CD8-positive, alpha-beta memory T cell (primary cell): ENCODE measurements at regions not wholly inside any gene's neighbourhood (a gene's known extent, or its start where the extent isn't known, plus 50 kb on each side); places are given as distances from the start of the nearest gene placed in this dataset.

Experiments
- CTCF ChIA-PET: fragments of 350-600 bp; sonication (Branson Sonifier 250); formaldehyde crosslinking; loops from one replicate; lab custom pipeline; 2021; ENCODE audit warnings: antibody characterized with exemption; lab: Charles Lee
- POLR2A ChIA-PET: fragments of 350-600 bp; sonication (Branson Sonifier 250); formaldehyde crosslinking; loops from one replicate; lab custom pipeline; 2021; ENCODE audit warnings: antibody characterized with exemption; lab: Charles Lee
- DNase-seq, 5 donors: peaks; one replicate each; pipeline versions ENCODE4 v3.0.0 to v3.0.0-alpha.2; 2020 to 2022; ENCODE audit warnings: mixed read lengths in 1 of 5
- H3K27ac ChIP-seq: one replicate; pipeline ENCODE4 v1.7.0; 2013; ENCODE audit warnings: low read depth, mild to moderate bottlenecking, low read length, moderate library complexity
- H3K27me3 ChIP-seq: 2 replicates; pipeline ENCODE4 v1.7.0; 2013; ENCODE audit warnings: low read length, mild to moderate bottlenecking; ENCODE audit not compliant: insufficient read depth, poor library complexity, severe bottlenecking
- H3K36me3 ChIP-seq: 2 replicates; pipeline ENCODE4 v1.7.0; 2013; ENCODE audit warnings: mild to moderate bottlenecking, low read length, moderate library complexity; ENCODE audit not compliant: insufficient read depth
- H3K4me1 ChIP-seq: 2 replicates; pipeline ENCODE4 v1.7.0; 2013; ENCODE audit warnings: mild to moderate bottlenecking, low read length, moderate library complexity; ENCODE audit not compliant: insufficient read depth
- H3K4me3 ChIP-seq: 2 replicates; pipeline ENCODE4 v1.7.0; 2013; ENCODE audit warnings: mild to moderate bottlenecking, low read length
- H3K9me3 ChIP-seq: 2 replicates; pipeline ENCODE4 v1.7.0; 2013; ENCODE audit warnings: mild to moderate bottlenecking, low read length
- H3K27ac Mint-ChIP-seq, 8 donors: one replicate each; pipeline ENCODE4 v1.8.0; 2020 to 2021; ENCODE audit warnings: mixed read lengths in 8 of 8, mild to moderate bottlenecking in 6 of 8, inconsistent platforms in 3 of 8, moderate library complexity in 3 of 8
- H3K27me3 Mint-ChIP-seq, 2 donors: one replicate each; pipeline ENCODE4 v1.8.0; 2020 to 2021; ENCODE audit warnings: mixed read lengths in 2 of 2, mild to moderate bottlenecking in 1 of 2, moderate library complexity in 1 of 2
- H3K36me3 Mint-ChIP-seq, 3 donors: one replicate each; pipeline ENCODE4 v1.8.0; 2020 to 2021; ENCODE audit warnings: mixed read lengths in 3 of 3, inconsistent platforms in 1 of 3, mild to moderate bottlenecking in 1 of 3
- H3K4me1 Mint-ChIP-seq, 3 donors: one replicate each; pipeline ENCODE4 v1.8.0; 2020 to 2021; ENCODE audit warnings: mixed read lengths in 3 of 3, inconsistent platforms in 1 of 3, mild to moderate bottlenecking in 1 of 3
- H3K4me3 Mint-ChIP-seq, 7 donors: one replicate each; pipeline ENCODE4 v1.8.0; 2020 to 2021; ENCODE audit warnings: mixed read lengths in 7 of 7, mild to moderate bottlenecking in 6 of 7, moderate library complexity in 4 of 7, inconsistent platforms in 2 of 7
- H3K9me3 Mint-ChIP-seq, 5 donors: one replicate each; pipeline ENCODE4 v1.8.0; 2020 to 2022; ENCODE audit warnings: mixed read lengths in 5 of 5, mild to moderate bottlenecking in 3 of 5, moderate library complexity in 2 of 5, inconsistent platforms in 1 of 5

- no peaks in the 10 kb centered on the region for H3K4me1 ChIP-seq
- H3K9me3 ChIP-seq = no peaks in the 10 kb centered on the region
- H3K36me3 ChIP-seq = no peaks in the 10 kb centered on the region
- Mint-ChIP-seq H3K27me3 (peaks cover 2 to 17% of the 10 kb centered on the region in 2 donors), H3K4me3 (no peak overlapping the region), H3K27ac (no peak overlapping the region), H3K9me3 (peaks cover 6 to 26% (median 13%) of the 10 kb centered on the region in 5 donors), H3K4me1 (peaks cover 0 to 2% (median 0%) of the 10 kb centered on the region in 3 donors), H3K36me3 (no peaks in the 10 kb centered on the region)
- H3K4me3 ChIP-seq = no peak overlapping the region
- no peak overlapping the region for H3K27ac ChIP-seq
- CTCF ChIA-PET = no interaction called here
- DNase-seq = no peak
- H3K27me3 ChIP-seq = no peaks in the 10 kb centered on the region
- POLR2A ChIA-PET = no interaction called here
These were observed 164.8 kb downstream of the FAXC start for GRCh38 chr6:99184696-99185095.

GRCh38 chr6:99183066-99183465 is 166.4 kb downstream of the FAXC start:
- CTCF ChIA-PET = no interaction called here
- H3K36me3 Mint-ChIP-seq = no peaks in the 10 kb centered on the region

GRCh38 chr6:99181174-99181573 is 168.3 kb downstream of the FAXC start:
- Mint-ChIP-seq H3K4me3 (no peak overlapping the region), H3K4me1 (no peaks in the 10 kb centered on the region), H3K9me3 (peaks cover 8 to 26% (median 13%) of the 10 kb centered on the region in 5 donors), H3K27me3 (peaks cover 2 to 11% of the 10 kb centered on the region in 2 donors), H3K36me3 (no peaks in the 10 kb centered on the region), H3K27ac (no peak overlapping the region)
- Histone ChIP-seq H3K4me1 (no peaks in the 10 kb centered on the region), H3K27ac (no peak overlapping the region), H3K9me3 (no peaks in the 10 kb centered on the region), H3K4me3 (no peak overlapping the region), H3K27me3 (no peaks in the 10 kb centered on the region), H3K36me3 (no peaks in the 10 kb centered on the region)
- no peak for DNase-seq
- POLR2A ChIA-PET = no interaction called here
- CTCF ChIA-PET = no interaction called here

More at GRCh38 chr6:99183066-99183465, 166.4 kb downstream of the FAXC start:
- Histone ChIP-seq H3K27me3 (no peaks in the 10 kb centered on the region), H3K27ac (no peak overlapping the region), H3K36me3 (no peaks in the 10 kb centered on the region), H3K9me3 (no peaks in the 10 kb centered on the region), H3K4me1 (no peaks in the 10 kb centered on the region), H3K4me3 (no peak overlapping the region)
- Mint-ChIP-seq H3K27ac (no peak overlapping the region), H3K4me1 (no peaks in the 10 kb centered on the region), H3K4me3 (no peak overlapping the region), H3K27me3 (peaks cover 2 to 15% of the 10 kb centered on the region in 2 donors), H3K9me3 (peaks cover 6 to 26% (median 13%) of the 10 kb centered on the region in 5 donors)
- POLR2A ChIA-PET = no interaction called here
- DNase-seq = no peak

GRCh38 chr6:99178168-99178567 is 171.3 kb downstream of the FAXC start:
- no peaks in the 10 kb centered on the region for H3K9me3 ChIP-seq
- Mint-ChIP-seq H3K9me3 (peaks cover 8 to 26% (median 13%) of the 10 kb centered on the region in 5 donors), H3K27ac (no peak overlapping the region), H3K27me3 (no peaks in the 10 kb centered on the region), H3K4me3 (no peak overlapping the region), H3K36me3 (no peaks in the 10 kb centered on the region), H3K4me1 (no peaks in the 10 kb centered on the region)
- DNase-seq = no peak
- CTCF ChIA-PET = no interaction called here
- no peak overlapping the region for H3K4me3 ChIP-seq
- POLR2A ChIA-PET = no interaction called here
- no peaks in the 10 kb centered on the region for H3K4me1 ChIP-seq
- no peak overlapping the region for H3K27ac ChIP-seq
- H3K27me3 ChIP-seq = no peaks in the 10 kb centered on the region
- no peaks in the 10 kb centered on the region for H3K36me3 ChIP-seq

GRCh38 chr6:99177736-99178135 is 171.7 kb downstream of the FAXC start:
- no peak overlapping the region for H3K27ac Mint-ChIP-seq
- Histone ChIP-seq H3K4me1 (no peaks in the 10 kb centered on the region), H3K27ac (no peak overlapping the region), H3K9me3 (no peaks in the 10 kb centered on the region), H3K27me3 (no peaks in the 10 kb centered on the region), H3K4me3 (no peak overlapping the region), H3K36me3 (no peaks in the 10 kb centered on the region)
- H3K4me3 Mint-ChIP-seq = no peak overlapping the region
- ChIA-PET POLR2A (no interaction called here), CTCF (no interaction called here)
- peaks cover 8 to 26% (median 13%) of the 10 kb centered on the region in 5 donors for H3K9me3 Mint-ChIP-seq
- H3K4me1 Mint-ChIP-seq = no peaks in the 10 kb centered on the region
- DNase-seq = no peak
- no peaks in the 10 kb centered on the region for H3K27me3 Mint-ChIP-seq
- no peaks in the 10 kb centered on the region for H3K36me3 Mint-ChIP-seq

GRCh38 chr6:99165838-99166237 is 183.6 kb downstream of the FAXC start:
- ChIA-PET POLR2A (no interaction called here), CTCF (interaction anchor here (1.9 kb wide), 1 partner anchor 11 kb away, joined by 10 read pairs; no protein-coding TSS in a partner anchor)
- H3K27me3 ChIP-seq = no peaks in the 10 kb centered on the region
- H3K4me3 ChIP-seq = no peak overlapping the region
- Mint-ChIP-seq H3K9me3 (peaks cover 0 to 2% (median 0%) of the 10 kb centered on the region in 5 donors), H3K36me3 (no peaks in the 10 kb centered on the region), H3K27ac (no peak overlapping the region), H3K4me1 (no peaks in the 10 kb centered on the region), H3K27me3 (peaks cover 5 to 15% of the 10 kb centered on the region in 2 donors), H3K4me3 (no peak overlapping the region)
- H3K27ac ChIP-seq = no peak overlapping the region
- H3K36me3 ChIP-seq = no peaks in the 10 kb centered on the region
- DNase-seq = no peak
- no peaks in the 10 kb centered on the region for H3K9me3 ChIP-seq
- H3K4me1 ChIP-seq = no peaks in the 10 kb centered on the region

- Mint-ChIP-seq H3K4me3 (no peak overlapping the region), H3K27ac (no peak overlapping the region), H3K9me3 (no peaks in the 10 kb centered on the region), H3K4me1 (no peaks in the 10 kb centered on the region), H3K27me3 (peaks cover 0 to 7% of the 10 kb centered on the region in 2 donors), H3K36me3 (no peaks in the 10 kb centered on the region)
- no peaks in the 10 kb centered on the region for H3K27me3 ChIP-seq
- CTCF ChIA-PET = no interaction called here
- no peaks in the 10 kb centered on the region for H3K9me3 ChIP-seq
- no peaks in the 10 kb centered on the region for H3K4me1 ChIP-seq
- POLR2A ChIA-PET = no interaction called here
- H3K27ac ChIP-seq = no peak overlapping the region
- H3K36me3 ChIP-seq = no peaks in the 10 kb centered on the region
- no peak for DNase-seq
- no peak overlapping the region for H3K4me3 ChIP-seq
These were observed 197.2 kb downstream of the FAXC start for GRCh38 chr6:99152347-99152643.

GRCh38 chr6:99151634-99152346 is 197.7 kb downstream of the FAXC start:
- H3K4me1 Mint-ChIP-seq = no peaks in the 10 kb centered on the region
- CTCF ChIA-PET = no interaction called here
- H3K9me3 Mint-ChIP-seq = no peaks in the 10 kb centered on the region

More at GRCh38 chr6:99151634-99152346, 197.7 kb downstream of the FAXC start:
- no peak overlapping the region for H3K4me3 Mint-ChIP-seq
- no peaks in the 10 kb centered on the region for H3K27me3 ChIP-seq
- peaks cover 0 to 7% of the 10 kb centered on the region in 2 donors for H3K27me3 Mint-ChIP-seq
- H3K27ac ChIP-seq = no peak overlapping the region
- DNase-seq = no peak
- H3K36me3 Mint-ChIP-seq = no peaks in the 10 kb centered on the region
- no peak overlapping the region for H3K4me3 ChIP-seq
- no peaks in the 10 kb centered on the region for H3K36me3 ChIP-seq
- no peaks in the 10 kb centered on the region for H3K9me3 ChIP-seq
- H3K4me1 ChIP-seq = no peaks in the 10 kb centered on the region
- H3K27ac Mint-ChIP-seq = no peak overlapping the region
- POLR2A ChIA-PET = no interaction called here
